Retinal pigment epithelial cell (primary cell): ENCODE measurements at regions not wholly inside any gene's neighbourhood (a gene's known extent, or its start where the extent isn't known, plus 50 kb on each side); places are given as distances from the start of the nearest gene placed in this dataset.

ENCODE experiments used
- DNase-seq: peaks from one replicate; pipeline ENCODE4 v3.0.0-alpha.2; 2010; ENCODE audit warnings: low read depth
- H3K4me3 ChIP-seq: 2 replicates; pipeline ENCODE4 v1.5.1; 2011; ENCODE audit warnings: mild to moderate bottlenecking, low read length, control low read depth, moderate library complexity
- TF ChIP-seq, protein P1 (sequence below): conservative IDR thresholded peaks from 2 replicates; pipeline ENCODE4 v1.5.1; 2011; ENCODE audit warnings: low read depth, low read length, control low read depth, inconsistent platforms

DNA sequence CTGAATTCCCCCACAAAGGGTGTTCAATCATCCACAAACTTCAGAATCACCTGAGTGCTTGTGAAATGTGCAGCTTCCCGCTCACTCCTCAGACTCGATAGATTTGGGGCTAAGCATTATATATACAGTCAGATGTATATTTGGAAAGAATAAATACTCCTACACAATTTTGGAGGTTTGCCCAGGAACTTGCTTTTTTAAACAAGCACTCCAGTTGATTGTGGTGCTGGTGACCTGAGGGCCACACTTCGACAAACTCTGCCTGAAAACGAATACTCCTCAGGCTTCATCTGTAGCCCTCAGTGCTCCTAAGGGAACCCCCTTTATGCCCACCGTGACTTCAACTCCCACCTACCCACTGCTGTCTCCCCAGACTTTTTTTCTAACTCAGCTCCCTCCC, 211.6 kb downstream of the INHBA start:
- H3K4me3 ChIP-seq: no peak overlapping the region
- no peak for DNase-seq
- TF ChIP-seq, protein P1, sequence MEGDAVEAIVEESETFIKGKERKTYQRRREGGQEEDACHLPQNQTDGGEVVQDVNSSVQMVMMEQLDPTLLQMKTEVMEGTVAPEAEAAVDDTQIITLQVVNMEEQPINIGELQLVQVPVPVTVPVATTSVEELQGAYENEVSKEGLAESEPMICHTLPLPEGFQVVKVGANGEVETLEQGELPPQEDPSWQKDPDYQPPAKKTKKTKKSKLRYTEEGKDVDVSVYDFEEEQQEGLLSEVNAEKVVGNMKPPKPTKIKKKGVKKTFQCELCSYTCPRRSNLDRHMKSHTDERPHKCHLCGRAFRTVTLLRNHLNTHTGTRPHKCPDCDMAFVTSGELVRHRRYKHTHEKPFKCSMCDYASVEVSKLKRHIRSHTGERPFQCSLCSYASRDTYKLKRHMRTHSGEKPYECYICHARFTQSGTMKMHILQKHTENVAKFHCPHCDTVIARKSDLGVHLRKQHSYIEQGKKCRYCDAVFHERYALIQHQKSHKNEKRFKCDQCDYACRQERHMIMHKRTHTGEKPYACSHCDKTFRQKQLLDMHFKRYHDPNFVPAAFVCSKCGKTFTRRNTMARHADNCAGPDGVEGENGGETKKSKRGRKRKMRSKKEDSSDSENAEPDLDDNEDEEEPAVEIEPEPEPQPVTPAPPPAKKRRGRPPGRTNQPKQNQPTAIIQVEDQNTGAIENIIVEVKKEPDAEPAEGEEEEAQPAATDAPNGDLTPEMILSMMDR: no peak

DNA sequence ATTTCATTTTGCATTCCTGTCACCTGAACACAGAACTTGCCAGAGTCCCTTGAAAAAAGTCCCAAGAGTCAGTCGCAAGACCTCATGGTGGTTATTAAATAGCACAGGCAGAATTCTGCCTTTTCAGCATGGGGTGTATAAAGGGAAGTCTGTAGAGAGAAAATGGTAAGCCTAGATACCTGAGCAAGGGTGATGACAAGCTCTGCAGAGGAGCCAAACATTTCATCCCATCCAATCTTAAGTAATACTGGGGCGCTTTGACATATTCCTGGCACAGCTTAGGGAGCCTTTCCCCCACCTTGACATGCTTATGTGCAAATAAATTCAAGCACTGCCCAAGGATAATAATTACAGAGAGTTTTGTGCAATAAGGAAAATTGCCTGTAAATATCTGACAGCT, 213.0 kb downstream of the INHBA start:
- H3K4me3 ChIP-seq: no peak overlapping the region
- no peak for DNase-seq
- TF ChIP-seq, protein P1: no peak

DNA sequence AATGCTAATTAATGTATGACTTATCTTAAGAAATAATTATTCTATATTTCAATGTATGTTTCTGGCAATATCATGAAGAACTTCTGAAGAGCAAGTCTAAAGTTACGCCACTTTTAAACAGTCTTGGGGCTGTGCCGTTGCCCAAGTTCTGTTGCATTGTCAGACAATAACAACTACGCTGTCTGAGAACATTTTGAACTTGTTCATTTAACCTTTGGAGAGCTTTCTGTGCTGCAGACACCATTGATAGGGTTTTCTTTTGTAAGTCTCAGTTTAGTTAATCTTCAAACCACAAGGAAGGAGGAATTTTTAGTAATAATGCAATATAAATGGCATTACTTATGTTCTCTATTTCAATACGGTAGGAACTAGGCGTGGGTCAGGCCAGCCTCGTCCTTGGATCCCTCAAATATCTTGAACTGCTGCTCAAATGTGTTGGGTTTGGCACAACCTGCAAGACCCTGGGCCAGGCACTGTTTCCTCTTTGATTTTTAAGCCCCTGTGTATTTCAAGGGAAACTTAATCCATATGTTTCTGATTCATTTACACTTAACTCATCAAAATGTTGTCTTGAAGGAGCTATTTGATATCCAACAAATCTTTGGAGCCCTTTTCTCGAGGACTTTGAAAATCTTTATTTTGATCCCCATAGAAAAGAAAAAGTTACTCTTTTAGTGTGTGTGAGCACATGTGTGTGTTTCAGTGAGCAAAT, 215.5 kb downstream of the INHBA start:
- no peak overlapping the region for H3K4me3 ChIP-seq
- TF ChIP-seq, protein P1: no peak
- DNase-seq: no peak

DNA sequence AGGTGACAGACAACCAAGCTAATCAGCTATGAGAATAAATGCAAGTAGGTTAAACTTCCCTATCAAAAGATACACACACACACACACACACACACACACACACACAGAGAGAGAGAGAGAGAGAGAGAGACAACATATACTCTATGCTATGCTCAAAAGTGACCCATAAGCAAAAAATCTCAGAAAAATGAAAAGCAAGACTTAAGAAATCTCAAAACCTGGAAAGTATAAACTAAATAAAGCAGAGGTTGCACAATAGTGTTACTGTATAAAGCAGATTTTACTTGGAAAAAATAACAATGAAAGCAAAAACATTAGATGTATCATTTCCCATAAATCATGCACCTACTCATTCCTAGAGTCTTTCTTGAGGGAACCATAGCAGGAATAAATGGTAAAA, 221.5 kb downstream of the INHBA start:
- DNase-seq: no peak
- no peak overlapping the region for H3K4me3 ChIP-seq
- TF ChIP-seq, protein P1: no peak

DNA sequence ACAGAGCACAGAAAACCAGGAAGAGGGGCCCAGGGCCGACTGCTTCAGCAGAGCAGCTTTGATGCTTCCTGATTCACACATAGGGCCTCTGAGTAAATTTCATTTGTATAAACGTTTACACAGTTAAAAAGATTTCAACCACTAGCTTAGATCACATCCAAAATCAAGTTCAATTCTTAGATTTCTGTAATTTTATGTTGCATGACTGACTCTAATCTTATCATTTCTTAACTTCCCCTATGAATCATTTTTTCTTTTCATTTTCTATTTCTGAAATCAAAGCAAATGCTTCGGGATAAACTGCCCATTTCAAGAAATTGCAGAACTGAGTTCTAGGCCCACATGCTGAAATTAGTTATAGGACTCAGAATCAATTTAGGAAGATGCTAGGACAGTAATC, 224.7 kb downstream of the INHBA start:
- no peak overlapping the region for H3K4me3 ChIP-seq
- no peak for DNase-seq

DNA sequence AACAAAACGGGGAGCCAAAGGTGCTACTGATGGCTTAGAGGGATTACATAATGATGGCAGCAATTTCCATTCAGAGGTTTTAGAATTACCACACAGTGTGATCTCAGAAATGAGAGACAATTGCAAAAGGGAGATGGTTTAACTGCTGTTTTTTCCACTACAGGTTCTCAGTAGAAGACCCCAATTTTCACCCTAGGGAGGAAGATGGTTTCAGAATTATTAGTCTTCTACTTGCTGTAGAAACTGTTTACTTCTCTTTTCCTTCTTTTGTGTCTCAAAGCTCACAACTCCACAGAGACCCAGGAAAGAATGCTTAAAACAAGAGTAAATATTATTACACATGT, 226.5 kb downstream of the INHBA start:
- DNase-seq: no peak
- H3K4me3 ChIP-seq: no peak overlapping the region
- TF ChIP-seq, protein P1: no peak

More for the DNA sequence above, 224.7 kb downstream of the INHBA start:
- TF ChIP-seq, protein P1: no peak

DNA sequence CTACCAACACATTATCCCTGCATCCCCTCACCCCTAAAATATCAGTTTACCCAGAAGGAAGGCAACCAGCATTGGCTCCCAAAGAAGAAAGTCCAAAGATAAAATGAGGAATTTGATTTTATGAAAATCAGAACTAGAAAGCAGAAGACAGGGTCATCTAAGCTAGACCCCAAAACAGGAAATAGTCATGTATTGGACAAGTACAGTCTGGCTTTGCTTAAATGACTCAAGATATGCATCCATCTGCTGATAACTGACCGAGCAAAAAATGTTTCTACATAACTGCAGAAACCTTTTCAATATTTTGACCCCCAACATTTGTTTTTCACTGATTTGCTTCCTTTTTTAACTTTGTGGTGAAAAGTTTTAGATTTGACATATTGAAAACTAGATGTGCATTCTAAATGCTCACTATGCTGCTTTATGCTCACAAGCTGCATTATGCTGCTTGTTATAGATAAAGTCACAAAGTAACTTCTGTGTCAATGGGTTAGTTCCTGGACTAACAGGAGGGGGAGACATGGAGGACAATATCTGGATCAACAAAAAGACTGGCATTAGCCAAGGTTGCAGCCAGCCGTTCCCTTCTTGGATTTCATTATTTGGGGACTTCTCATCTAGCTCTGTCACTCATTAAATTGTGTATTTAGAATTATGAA, 227.0 kb downstream of the INHBA start:
- no peak for DNase-seq

More for the DNA sequence above, 227.0 kb downstream of the INHBA start:
- TF ChIP-seq, protein P1: no peak
- H3K4me3 ChIP-seq: no peak overlapping the region
